SU-DHL-6 (cell line): ENCODE measurements at regions not wholly inside any gene's neighbourhood (a gene's known extent, or its start where the extent isn't known, plus 50 kb on each side); places are given as distances from the start of the nearest gene placed in this dataset.

Source experiments
- H2AFZ ChIP-seq: fragments of 200-600 bp; sonication (generic); 2 replicates; pipeline ENCODE4 v1.6.1; 2014; ENCODE audit warnings: low read depth, mild to moderate bottlenecking, moderate library complexity, mixed read lengths, antibody characterized with exemption, low read length; ENCODE audit not compliant: severe bottlenecking
- H3F3A ChIP-seq: fragments of 200-600 bp; shearing (Covaris generic); 2 replicates; pipeline ENCODE4 v1.6.0; 2016; ENCODE audit warnings: antibody characterized with exemption, mild to moderate bottlenecking; ENCODE audit not compliant: insufficient read depth
- H3K27ac ChIP-seq: fragments of 200-600 bp; sonication (generic); 2 replicates; pipeline ENCODE4 v1.5.1; 2016; ENCODE audit warnings: low read depth, mild to moderate bottlenecking, low read length, moderate library complexity, mixed read lengths
- H3K27me3 ChIP-seq: fragments of 200-600 bp; sonication (generic), shearing (Covaris generic); 2 replicates; pipeline ENCODE4 v1.6.0; 2014; ENCODE audit warnings: mild to moderate bottlenecking, low read length
- H3K36me3 ChIP-seq: fragments of 200-600 bp; sonication (generic); 2 replicates; pipeline ENCODE4 v1.6.1; 2014; ENCODE audit warnings: mild to moderate bottlenecking, low read length, mixed read lengths
- H3K4me2 ChIP-seq: fragments of 300-600, 200-600 bp; shearing (Covaris generic), sonication (generic); 2 replicates; pipeline ENCODE4 v1.6.0; 2014; ENCODE audit warnings: low read length, low read depth, mild to moderate bottlenecking; ENCODE audit not compliant: poor library complexity, severe bottlenecking
- H3K4me3 ChIP-seq: fragments of 200-600 bp; sonication (generic); 2 replicates; pipeline ENCODE4 v1.5.1; 2014; ENCODE audit warnings: antibody characterized with exemption, low read length, mild to moderate bottlenecking, mixed read lengths; ENCODE audit not compliant: insufficient read depth, poor library complexity, severe bottlenecking
- H3K79me2 ChIP-seq: fragments of 200-600 bp; sonication (generic); 2 replicates; pipeline ENCODE4 v1.6.1; 2014; ENCODE audit warnings: mild to moderate bottlenecking, low read length, moderate library complexity; ENCODE audit not compliant: insufficient read depth
- H3K9ac ChIP-seq: fragments of 200-600 bp; sonication (generic); 2 replicates; pipeline ENCODE4 v1.7.0; 2014; ENCODE audit warnings: mild to moderate bottlenecking, low read length
- H3K9me2 ChIP-seq: fragments of 200-600 bp; sonication (generic); replicated peaks from 2 replicates; pipeline ENCODE4 v1.6.1; 2014; ENCODE audit warnings: low read length; ENCODE audit not compliant: insufficient read depth
- H3K9me3 ChIP-seq: fragments of 200-600 bp; sonication (generic); 2 replicates; pipeline ENCODE4 v1.6.1; 2014; ENCODE audit warnings: low read length, mixed read lengths; ENCODE audit not compliant: insufficient read depth
- H4K20me1 ChIP-seq: fragments of 200-600 bp; sonication (generic); 2 replicates; pipeline ENCODE4 v1.6.1; 2014; ENCODE audit warnings: low read depth, mild to moderate bottlenecking, antibody characterized with exemption, low read length, moderate library complexity, mixed read lengths
- CTCF ChIP-seq: fragments of 200-600 bp; sonication (generic); IDR thresholded peaks from one replicate; pipeline ENCODE4 v1.5.1; 2017; ENCODE audit warnings: antibody characterized with exemption, mild to moderate bottlenecking, low read length, moderate library complexity; ENCODE audit not compliant: insufficient read depth, poor library complexity, severe bottlenecking
- EZH2phosphoT487 ChIP-seq: fragments of 200-600 bp; sonication (generic), shearing (Covaris generic); conservative IDR thresholded peaks from 2 replicates; pipeline ENCODE4 v1.6.1; 2018; ENCODE audit warnings: mild to moderate bottlenecking, antibody characterized with exemption, low read length, moderate library complexity, mixed read lengths

DNA sequence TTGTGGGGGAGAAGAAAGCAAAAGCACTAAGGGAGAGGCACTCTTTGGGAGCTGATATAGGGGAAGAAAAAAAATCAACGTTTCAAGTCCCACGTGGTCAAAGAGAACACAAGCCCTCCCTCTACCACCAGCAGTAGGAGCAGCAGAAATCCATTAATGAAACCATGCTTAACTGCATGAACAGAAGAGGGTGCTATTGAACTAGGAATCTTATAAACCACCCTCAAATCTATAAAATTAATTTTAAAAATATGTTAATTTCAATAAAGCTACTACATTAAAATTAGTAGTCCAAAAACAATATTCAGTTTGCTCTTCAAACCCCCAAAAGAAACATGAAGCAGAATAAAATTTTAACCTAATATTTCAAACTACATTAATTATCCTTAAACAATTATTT is 147.8 kb downstream of the TMEM18 start:
- no peaks in the 10 kb centered on the region for H3K9me3 ChIP-seq
- H3K36me3 ChIP-seq = no peaks in the 10 kb centered on the region
- no peak overlapping the region for H3K9ac ChIP-seq
- no peak overlapping the region for H3K4me2 ChIP-seq
- no peaks in the 10 kb centered on the region for H3K79me2 ChIP-seq
- no peak overlapping the region for H3K4me3 ChIP-seq
- no peak overlapping the region for H3K27ac ChIP-seq
- H2AFZ ChIP-seq = peak overlapping the region; percentile 63
- no peaks in the 10 kb centered on the region for H3F3A ChIP-seq
- no peaks in the 10 kb centered on the region for H4K20me1 ChIP-seq
- peak; percentile 55 for TF ChIP-seq CTCF
- no peak for TF ChIP-seq EZH2phosphoT487
- no peaks in the 10 kb centered on the region for H3K27me3 ChIP-seq
- no peaks in the 10 kb centered on the region for H3K9me2 ChIP-seq

- H3F3A ChIP-seq = no peaks in the 10 kb centered on the region
- no peaks in the 10 kb centered on the region for H3K9me3 ChIP-seq
- H4K20me1 ChIP-seq = no peaks in the 10 kb centered on the region
- H3K79me2 ChIP-seq = no peaks in the 10 kb centered on the region
- no peaks in the 10 kb centered on the region for H3K9me2 ChIP-seq
- H3K27me3 ChIP-seq = no peaks in the 10 kb centered on the region
- no peak overlapping the region for H3K4me3 ChIP-seq
- no peak overlapping the region for H2AFZ ChIP-seq
- H3K36me3 ChIP-seq = no peaks in the 10 kb centered on the region
- no peak overlapping the region for H3K4me2 ChIP-seq
- no peak overlapping the region for H3K9ac ChIP-seq
- no peak overlapping the region for H3K27ac ChIP-seq
- TF ChIP-seq EZH2phosphoT487 (no peak), CTCF (no peak)
Measured at GRCh38 chr2:527581-527980, 149.6 kb downstream of the TMEM18 start.

GRCh38 chr2:526918-527317 is 150.3 kb downstream of the TMEM18 start:
- TF ChIP-seq EZH2phosphoT487 (no peak), CTCF (no peak)

More at GRCh38 chr2:526918-527317, 150.3 kb downstream of the TMEM18 start:
- no peak overlapping the region for H3K9ac ChIP-seq
- H3K79me2 ChIP-seq = no peaks in the 10 kb centered on the region
- H4K20me1 ChIP-seq = no peaks in the 10 kb centered on the region
- H3K27me3 ChIP-seq = no peaks in the 10 kb centered on the region
- H3K9me3 ChIP-seq = no peaks in the 10 kb centered on the region
- no peak overlapping the region for H3K4me3 ChIP-seq
- H3K27ac ChIP-seq = no peak overlapping the region
- no peaks in the 10 kb centered on the region for H3K9me2 ChIP-seq
- no peaks in the 10 kb centered on the region for H3K36me3 ChIP-seq
- no peak overlapping the region for H3K4me2 ChIP-seq
- no peak overlapping the region for H2AFZ ChIP-seq
- no peaks in the 10 kb centered on the region for H3F3A ChIP-seq
